ENCODE measurements at regions not wholly inside any gene's neighbourhood (a gene's known extent, or its start where the extent isn't known, plus 50 kb on each side); places are given as distances from the start of the nearest gene placed in this dataset.

DNA sequence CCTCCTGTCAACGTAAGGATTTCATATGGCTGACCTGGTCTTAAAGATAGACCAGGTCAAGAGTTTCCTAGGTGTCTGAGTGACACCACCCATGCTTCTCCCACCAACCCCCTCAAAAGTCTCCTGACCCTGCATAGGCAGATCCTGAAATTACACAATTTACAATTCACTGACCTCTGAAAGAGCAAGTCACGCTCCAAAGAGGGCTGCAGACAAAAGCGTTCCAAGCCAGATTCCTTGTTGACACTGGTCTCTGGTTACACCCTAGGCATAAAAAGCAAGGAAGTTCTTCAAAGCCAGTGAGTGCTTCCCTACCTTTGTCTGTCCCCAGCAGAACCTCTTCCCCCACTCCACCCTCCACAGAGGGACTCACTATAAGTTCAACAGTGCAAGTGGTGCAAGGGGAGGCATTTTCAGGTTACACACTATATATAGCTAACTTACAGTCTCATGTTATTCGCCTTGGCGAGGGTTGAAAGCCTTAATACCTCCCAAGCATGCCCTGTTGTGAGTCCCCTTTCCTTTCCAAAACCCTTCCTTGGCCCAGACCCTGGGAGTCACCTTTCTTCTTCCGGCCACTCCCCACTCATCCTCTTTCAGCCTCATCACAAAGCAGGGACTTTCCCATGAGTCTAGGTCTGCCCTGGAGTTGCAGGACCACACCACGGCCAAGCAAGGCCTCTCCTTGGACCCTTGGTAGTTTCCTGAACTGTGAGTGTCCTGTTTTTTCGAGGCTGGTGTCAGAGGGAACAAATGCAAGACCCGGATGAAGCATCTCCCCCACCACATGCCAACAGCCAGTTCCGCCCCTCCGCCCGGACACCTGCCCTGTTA is 58.0 kb upstream of the KLF3 start:
- H3K27ac ChIP-seq = no peak overlapping the region
- no peak for DNase-seq (ENCODE audit: low read depth, low spot score)

DNA sequence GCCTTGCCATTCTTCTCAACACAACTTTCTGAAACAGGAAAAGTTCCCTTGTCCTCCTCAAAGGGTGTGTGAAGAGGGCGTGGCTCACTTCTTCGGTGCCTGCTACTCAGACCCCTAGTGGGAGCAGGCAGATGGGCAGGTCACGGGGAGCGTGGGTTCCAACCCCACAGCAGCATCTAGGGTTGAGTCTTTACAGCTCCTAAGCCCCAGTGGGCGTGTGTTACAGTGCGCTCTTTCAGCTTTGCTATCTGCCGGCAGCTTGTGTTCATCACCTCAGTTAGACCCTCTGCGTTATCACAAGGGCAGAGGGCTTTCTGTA is 57.5 kb upstream of the KLF3 start:
- DNase-seq (ENCODE audit: low read depth, low spot score) = no peak
- H3K27ac ChIP-seq = no peak overlapping the region

DNA sequence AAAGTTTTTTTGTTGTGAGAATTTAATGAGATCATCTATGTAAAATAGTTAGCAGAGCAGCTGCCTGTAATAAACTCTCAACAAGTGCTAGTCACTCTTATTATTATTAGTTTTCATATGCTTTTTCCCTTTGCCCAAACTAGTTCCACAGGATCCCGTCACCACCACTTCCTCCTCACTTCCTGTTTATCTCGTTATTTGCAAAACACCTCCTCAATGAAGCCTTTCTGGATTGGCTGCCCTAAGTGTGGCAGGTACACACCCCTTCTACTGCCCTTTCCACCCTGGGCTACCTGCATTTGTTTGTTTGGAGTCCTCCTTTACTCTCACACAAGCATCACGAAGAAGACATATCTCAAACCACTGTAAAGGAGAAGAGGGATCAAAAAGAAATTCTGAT is 54.4 kb upstream of the KLF3 start:
- no peak for DNase-seq (ENCODE audit: low read depth, low spot score)
- no peak overlapping the region for H3K27ac ChIP-seq

DNA sequence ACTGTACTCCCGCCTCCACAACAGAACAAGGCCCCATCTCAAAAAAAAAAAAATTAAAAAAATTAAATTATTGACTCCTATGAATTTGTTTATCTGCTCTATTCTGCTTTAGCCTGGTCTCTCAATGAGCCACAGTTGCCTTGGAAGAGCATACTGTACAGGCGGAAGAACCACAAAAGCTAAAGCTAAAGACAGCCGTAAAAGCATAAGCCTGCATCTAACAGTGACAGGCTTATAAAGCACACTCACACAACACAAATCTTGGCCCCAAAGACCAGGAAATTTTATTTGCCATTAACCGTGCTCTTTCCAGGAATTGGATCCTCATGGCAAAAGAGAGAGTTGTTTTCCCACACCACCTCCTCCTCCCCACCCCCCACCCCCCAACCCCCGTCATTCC is 53.5 kb upstream of the KLF3 start:
- no peak for DNase-seq (ENCODE audit: low read depth, low spot score)
- no peak overlapping the region for H3K27ac ChIP-seq

DNA sequence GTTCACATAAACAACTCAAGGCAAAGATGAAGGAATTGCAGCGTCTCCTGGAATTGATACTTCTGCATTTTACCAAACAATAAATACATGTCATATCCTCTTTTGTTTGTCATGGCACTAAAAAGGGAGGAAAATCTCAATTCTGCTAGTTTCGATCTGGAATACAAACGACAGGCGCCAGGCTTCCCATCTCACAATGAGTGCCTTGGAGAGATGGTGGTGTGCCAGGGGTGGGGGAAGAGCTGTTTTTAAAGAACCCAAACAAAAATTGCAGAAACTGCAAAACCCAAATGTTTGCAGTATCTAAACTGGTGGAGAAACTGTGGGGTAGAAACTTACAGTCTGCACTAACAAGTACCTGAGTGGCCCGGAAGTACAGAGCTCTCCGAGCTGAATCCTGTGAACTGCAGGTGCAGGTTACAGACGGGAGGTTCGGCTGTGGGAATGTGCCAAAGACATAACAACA is 53.0 kb upstream of the KLF3 start:
- H3K27ac ChIP-seq = no peak overlapping the region

DNA sequence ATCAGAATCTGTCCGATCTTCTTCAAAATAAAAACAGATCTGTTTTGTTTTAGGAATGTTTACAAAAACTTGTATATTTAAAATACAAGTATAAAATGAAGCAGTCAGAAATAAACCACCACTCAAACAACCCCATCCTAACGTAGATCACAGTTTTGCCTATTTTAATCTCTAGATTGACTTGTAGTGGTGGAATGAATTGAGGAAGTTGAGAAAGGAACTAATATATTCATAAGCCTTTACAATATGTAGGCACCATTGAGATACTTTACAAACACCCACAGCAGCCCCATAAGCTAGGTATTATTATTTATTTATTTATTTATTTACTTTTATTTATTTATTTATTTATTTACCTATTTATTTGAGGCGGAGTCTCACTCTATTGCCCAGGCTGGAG is 52.3 kb upstream of the KLF3 start:
- H3K27ac ChIP-seq = no peak overlapping the region
- DNase-seq (ENCODE audit: low read depth, low spot score) = no peak

More for the DNA sequence above, 53.0 kb upstream of the KLF3 start:
- DNase-seq (ENCODE audit: low read depth, low spot score) = no peak

DNA sequence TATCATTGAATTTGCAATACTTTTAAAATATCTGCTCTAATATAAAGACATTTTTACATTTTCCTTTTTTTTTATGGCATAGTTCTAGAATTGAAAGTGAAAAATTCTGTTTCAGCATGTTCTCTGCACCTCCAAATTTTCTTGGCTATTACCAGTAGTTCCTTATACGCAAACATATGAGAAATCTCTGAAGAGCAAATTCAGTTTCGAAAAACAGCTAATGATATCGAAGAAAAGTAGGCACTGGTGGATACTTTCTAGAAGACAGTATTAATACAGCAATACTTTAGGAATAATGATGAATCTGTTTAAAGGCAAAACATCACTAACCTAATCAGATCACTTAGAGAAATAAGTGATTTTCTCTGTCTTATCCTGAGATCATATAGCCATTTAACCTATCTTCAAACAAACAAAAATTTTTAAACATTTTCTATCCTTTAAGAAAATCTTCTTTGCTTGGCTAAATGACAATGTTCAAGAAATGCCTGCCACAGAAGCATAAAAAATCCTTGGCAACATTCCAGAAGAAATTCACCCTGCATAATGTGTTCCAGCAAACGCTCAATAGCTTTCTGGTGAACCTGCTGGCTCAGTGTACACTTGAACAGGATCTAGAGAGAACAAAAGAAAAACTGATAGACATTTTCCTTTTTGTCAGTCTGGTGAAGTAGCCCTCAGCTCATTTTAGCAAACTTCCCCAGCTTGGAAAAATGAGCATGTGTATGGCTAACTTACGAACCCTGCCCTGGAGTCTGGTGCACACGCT is 51.2 kb upstream of the KLF3 start:
- no peak overlapping the region for H3K27ac ChIP-seq
- no peak for DNase-seq (ENCODE audit: low read depth, low spot score)
